Natural killer cell (primary cell): ENCODE measurements at regions not wholly inside any gene's neighbourhood (a gene's known extent, or its start where the extent isn't known, plus 50 kb on each side); places are given as distances from the start of the nearest gene placed in this dataset.

Source experiments
- ATAC-seq, 3 donors: fragments of 150-1000 bp in 2 of 3; fragments of 200-7000 bp in 1 of 3; cut with Tn5 transposase; 1 replicate in 1 of 3; 2 replicates in 2 of 3; pipeline ENCODE4 v1.10.0; 2021; ENCODE audit warnings: mild to moderate bottlenecking in 2 of 3, moderate library complexity in 2 of 3
- DNase-seq, 2 donors: peaks; one replicate each; pipeline versions ENCODE4 v3.0.0 to v3.0.0-alpha.2; 2013 to 2021; ENCODE audit warnings: mixed read lengths in 1 of 2
- H3K27ac ChIP-seq: one replicate; pipeline ENCODE4 v1.5.1; 2013; ENCODE audit warnings: mild to moderate bottlenecking, low read length
- H3K27me3 ChIP-seq: one replicate; pipeline ENCODE4 v1.6.1; 2013; ENCODE audit warnings: low read length; ENCODE audit not compliant: control insufficient read depth, insufficient read depth
- H3K36me3 ChIP-seq: one replicate; pipeline ENCODE4 v1.6.1; 2013; ENCODE audit warnings: low read length; ENCODE audit not compliant: control insufficient read depth, insufficient read depth
- H3K4me1 ChIP-seq: one replicate; pipeline ENCODE4 v1.6.1; 2013; ENCODE audit warnings: low read length; ENCODE audit not compliant: control insufficient read depth, insufficient read depth
- H3K4me3 ChIP-seq: one replicate; pipeline ENCODE4 v1.5.1; 2013; ENCODE audit warnings: low read length
- H3K9me3 ChIP-seq: one replicate; pipeline ENCODE4 v1.6.1; 2013; ENCODE audit warnings: low read length; ENCODE audit not compliant: control insufficient read depth, insufficient read depth
- H3K27ac Mint-ChIP-seq, 2 donors: one replicate each; pipeline ENCODE4 v1.8.0; 2022; ENCODE audit warnings: mild to moderate bottlenecking in 2 of 2, mixed read lengths in 2 of 2, moderate library complexity in 1 of 2
- H3K27me3 Mint-ChIP-seq, 2 donors: one replicate each; pipeline ENCODE4 v1.8.0; 2022; ENCODE audit warnings: low read depth in 2 of 2, mixed read lengths in 2 of 2
- H3K36me3 Mint-ChIP-seq: one replicate; pipeline ENCODE4 v1.8.0; 2022; ENCODE audit warnings: mixed read lengths
- H3K4me1 Mint-ChIP-seq, 2 donors: one replicate each; pipeline ENCODE4 v1.8.0; 2022; ENCODE audit warnings: mixed read lengths in 2 of 2
- H3K4me3 Mint-ChIP-seq: one replicate; pipeline ENCODE4 v1.8.0; 2022; ENCODE audit warnings: mild to moderate bottlenecking, moderate library complexity, mixed read lengths
- H3K9me3 Mint-ChIP-seq, 2 donors: one replicate each; pipeline ENCODE4 v1.8.0; 2022; ENCODE audit warnings: mixed read lengths in 2 of 2
- WGBS: methylation state at CpG from one replicate; pipeline ENCODE4 v1.1.7; 2013; ENCODE audit warnings: missing lambda C conversion rate; ENCODE audit not compliant: insufficient coverage; 5-methylcytosine and 5-hydroxymethylcytosine counted together
- intact Hi-C: fragments of 100-400 bp; cut with micrococcal nuclease; formaldehyde crosslinking; loops from one replicate; pipeline ENCODE4 v1.14.2; 2022
- TF ChIP-seq, protein P1 (sequence below): fragments of 200-600 bp; IDR thresholded peaks from one replicate; pipeline ENCODE4 v1.8.0; 2022; ENCODE audit warnings: antibody characterized with exemption

DNA sequence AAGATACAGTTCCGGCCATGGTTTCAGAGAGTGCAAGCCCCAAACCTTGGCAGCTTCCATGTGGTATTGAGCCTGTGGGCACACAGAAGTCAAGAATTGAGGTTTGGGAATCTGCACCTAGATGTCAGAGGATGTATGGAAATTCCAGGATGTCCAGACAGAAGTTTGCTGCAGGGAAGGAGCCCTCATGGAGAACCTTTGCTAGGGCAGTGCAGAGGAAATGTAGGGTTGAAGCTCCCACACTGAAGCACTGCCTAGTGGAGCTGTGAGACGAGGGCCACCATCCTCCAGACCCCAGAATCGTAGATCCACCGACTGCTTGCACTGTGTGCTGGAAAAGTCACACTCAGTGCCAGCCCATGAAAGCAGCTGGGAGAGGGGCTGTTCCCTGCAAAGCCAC, 267.5 kb downstream of the OGFRL1 start:
- no peaks in the 10 kb centered on the region for H3K4me1 Mint-ChIP-seq
- Histone ChIP-seq H3K36me3 (no peaks in the 10 kb centered on the region), H3K9me3 (peaks cover 15% of the 10 kb centered on the region), H3K4me1 (no peaks in the 10 kb centered on the region), H3K4me3 (no peak overlapping the region), H3K27me3 (no peaks in the 10 kb centered on the region), H3K27ac (no peak overlapping the region)
- no peak overlapping the region for H3K4me3 Mint-ChIP-seq
- H3K27ac Mint-ChIP-seq: no peak overlapping the region
- H3K36me3 Mint-ChIP-seq: peaks cover 10% of the 10 kb centered on the region
- peaks cover 9 to 31% of the 10 kb centered on the region in 2 donors for H3K9me3 Mint-ChIP-seq
- ATAC-seq: no peak
- intact Hi-C loops: no loop called here
- 85% methylated on average over 4 of the region's 4 CpGs for WGBS
- TF ChIP-seq, protein P1, sequence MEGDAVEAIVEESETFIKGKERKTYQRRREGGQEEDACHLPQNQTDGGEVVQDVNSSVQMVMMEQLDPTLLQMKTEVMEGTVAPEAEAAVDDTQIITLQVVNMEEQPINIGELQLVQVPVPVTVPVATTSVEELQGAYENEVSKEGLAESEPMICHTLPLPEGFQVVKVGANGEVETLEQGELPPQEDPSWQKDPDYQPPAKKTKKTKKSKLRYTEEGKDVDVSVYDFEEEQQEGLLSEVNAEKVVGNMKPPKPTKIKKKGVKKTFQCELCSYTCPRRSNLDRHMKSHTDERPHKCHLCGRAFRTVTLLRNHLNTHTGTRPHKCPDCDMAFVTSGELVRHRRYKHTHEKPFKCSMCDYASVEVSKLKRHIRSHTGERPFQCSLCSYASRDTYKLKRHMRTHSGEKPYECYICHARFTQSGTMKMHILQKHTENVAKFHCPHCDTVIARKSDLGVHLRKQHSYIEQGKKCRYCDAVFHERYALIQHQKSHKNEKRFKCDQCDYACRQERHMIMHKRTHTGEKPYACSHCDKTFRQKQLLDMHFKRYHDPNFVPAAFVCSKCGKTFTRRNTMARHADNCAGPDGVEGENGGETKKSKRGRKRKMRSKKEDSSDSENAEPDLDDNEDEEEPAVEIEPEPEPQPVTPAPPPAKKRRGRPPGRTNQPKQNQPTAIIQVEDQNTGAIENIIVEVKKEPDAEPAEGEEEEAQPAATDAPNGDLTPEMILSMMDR: no peak
- H3K27me3 Mint-ChIP-seq: no peaks in the 10 kb centered on the region
- no peak for DNase-seq

DNA sequence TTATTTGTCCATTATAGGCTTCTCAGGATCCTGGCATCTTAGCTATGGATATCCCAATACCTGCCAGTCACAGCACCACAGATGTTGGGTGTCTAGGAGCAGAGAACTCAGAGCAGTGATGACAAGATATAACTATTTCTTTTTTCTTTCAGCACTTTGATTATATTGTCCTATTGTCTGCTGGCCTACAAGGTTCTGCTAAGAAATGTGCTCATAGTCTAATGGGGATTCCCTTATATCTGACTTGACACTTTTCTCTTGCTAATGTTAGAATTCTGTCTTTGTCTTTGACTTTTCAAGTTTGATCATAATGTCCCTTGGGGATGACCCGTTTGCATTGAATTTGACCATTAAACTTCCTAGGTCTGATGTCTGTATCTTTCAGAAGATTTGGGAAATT, 270.4 kb downstream of the OGFRL1 start:
- Histone ChIP-seq H3K4me3 (no peak overlapping the region), H3K36me3 (no peaks in the 10 kb centered on the region), H3K27me3 (no peaks in the 10 kb centered on the region), H3K9me3 (peaks cover 15% of the 10 kb centered on the region), H3K27ac (no peak overlapping the region), H3K4me1 (no peaks in the 10 kb centered on the region)
- Mint-ChIP-seq H3K27ac (no peak overlapping the region), H3K36me3 (peaks cover 10% of the 10 kb centered on the region), H3K9me3 (peaks cover 11 to 25% of the 10 kb centered on the region in 2 donors), H3K4me1 (no peaks in the 10 kb centered on the region), H3K27me3 (no peaks in the 10 kb centered on the region), H3K4me3 (no peak overlapping the region)
- ATAC-seq: no peak
- TF ChIP-seq, protein P1: no peak
- no peak for DNase-seq
- WGBS: 86% methylated on average over 1 of the region's 1 CpG
- intact Hi-C loops: no loop called here

DNA sequence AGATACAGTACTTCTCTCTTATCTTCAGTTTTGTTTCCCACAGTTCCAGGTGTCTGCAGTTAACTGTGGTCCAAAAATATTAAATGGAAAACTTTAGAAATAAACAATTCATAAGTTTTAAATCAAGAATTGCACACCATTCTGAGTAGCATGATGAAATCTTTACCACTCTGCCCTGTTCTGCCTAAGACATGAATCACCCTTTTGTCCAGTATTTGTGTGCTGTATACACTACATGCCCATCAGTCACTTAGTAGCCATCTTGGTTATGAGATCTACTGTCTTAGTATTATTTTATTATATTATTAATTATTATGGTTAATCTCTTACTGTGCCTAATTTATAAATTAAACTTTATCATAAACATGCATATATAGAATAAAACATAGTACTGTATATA, 279.0 kb downstream of the OGFRL1 start:
- Mint-ChIP-seq H3K27me3 (no peaks in the 10 kb centered on the region), H3K9me3 (peaks cover 0 to 4% of the 10 kb centered on the region in 2 donors), H3K27ac (no peak overlapping the region), H3K36me3 (no peaks in the 10 kb centered on the region), H3K4me3 (no peak overlapping the region), H3K4me1 (no peaks in the 10 kb centered on the region)
- Histone ChIP-seq H3K9me3 (no peaks in the 10 kb centered on the region), H3K4me1 (no peaks in the 10 kb centered on the region), H3K36me3 (no peaks in the 10 kb centered on the region), H3K27ac (no peak overlapping the region), H3K27me3 (no peaks in the 10 kb centered on the region), H3K4me3 (no peak overlapping the region)
- ATAC-seq (no peak), DNase-seq (no peak)
- TF ChIP-seq, protein P1: no peak
- intact Hi-C loops: no loop called here

DNA sequence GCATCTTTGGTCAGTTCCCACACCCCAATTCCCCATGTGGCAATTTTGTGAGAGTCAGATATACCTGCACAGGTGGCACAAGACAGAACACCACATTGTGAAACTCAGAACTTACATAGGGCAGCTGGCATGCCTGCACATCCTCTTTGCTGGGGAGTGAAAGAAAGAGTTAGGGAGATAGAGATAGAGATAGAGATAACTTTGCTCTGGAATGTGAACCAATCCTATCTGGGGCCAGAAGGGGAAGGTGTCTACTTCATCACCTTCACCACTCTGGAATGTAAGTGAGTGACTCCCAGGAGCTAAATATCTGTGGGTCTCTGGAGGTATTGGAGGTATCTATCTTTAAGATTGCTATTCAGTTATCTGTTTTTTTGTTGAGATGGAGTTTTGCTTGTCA, 289.2 kb downstream of the OGFRL1 start:
- TF ChIP-seq, protein P1: no peak
- Mint-ChIP-seq H3K27ac (no peak overlapping the region), H3K9me3 (peaks cover 2 to 5% of the 10 kb centered on the region in 2 donors), H3K4me3 (no peak overlapping the region), H3K27me3 (no peaks in the 10 kb centered on the region), H3K36me3 (no peaks in the 10 kb centered on the region), H3K4me1 (no peaks in the 10 kb centered on the region)
- intact Hi-C loops: no loop called here
- no peak overlapping the region for H3K27ac ChIP-seq
- no peak for DNase-seq
- no peak overlapping the region for H3K4me3 ChIP-seq
- H3K36me3 ChIP-seq: no peaks in the 10 kb centered on the region
- H3K4me1 ChIP-seq: no peaks in the 10 kb centered on the region
- H3K27me3 ChIP-seq: no peaks in the 10 kb centered on the region
- H3K9me3 ChIP-seq: no peaks in the 10 kb centered on the region
- no peak for ATAC-seq
